BLaER1 (cell line): ENCODE measurements at regions not wholly inside any gene's neighbourhood (a gene's known extent, or its start where the extent isn't known, plus 50 kb on each side); places are given as distances from the start of the nearest gene placed in this dataset.

ENCODE experiments used
- H3K27ac ChIP-seq: shearing (Covaris generic); formaldehyde crosslinking; 2 replicates; pipeline ENCODE4 v1.8.1; 2022
- H3K27me3 ChIP-seq: shearing (Covaris generic); formaldehyde crosslinking; 2 replicates; pipeline ENCODE4 v1.8.1; 2022
- H3K36me3 ChIP-seq: shearing (Covaris generic); formaldehyde crosslinking; 2 replicates; pipeline ENCODE4 v1.8.1; 2022
- H3K4me1 ChIP-seq: shearing (Covaris generic); formaldehyde crosslinking; 2 replicates; pipeline ENCODE4 v1.8.1; 2022
- H3K4me2 ChIP-seq: shearing (Covaris generic); formaldehyde crosslinking; 2 replicates; pipeline ENCODE4 v1.8.1; 2022
- H3K4me3 ChIP-seq: shearing (Covaris generic); formaldehyde crosslinking; 2 replicates; pipeline ENCODE4 v1.8.1; 2022
- H3K9ac ChIP-seq: shearing (Covaris generic); formaldehyde crosslinking; 2 replicates; pipeline ENCODE4 v1.8.1; 2022
- H3K9me3 ChIP-seq: shearing (Covaris generic); formaldehyde crosslinking; 2 replicates; pipeline ENCODE4 v1.8.1; 2022
- H4K20me1 ChIP-seq: shearing (Covaris generic); formaldehyde crosslinking; 2 replicates; pipeline ENCODE4 v1.8.1; 2022
- Cebpa-rat ChIP-seq: shearing (Covaris generic); IDR thresholded peaks from 2 replicates; pipeline ENCODE4 v1.8.1; 2022

GRCh38 chr14:65866886-65867285, 454.4 kb downstream of the FUT8 start:
- H3K27me3 ChIP-seq = no peaks in the 10 kb centered on the region
- H3K4me2 ChIP-seq = no peak overlapping the region
- H3K4me3 ChIP-seq = no peak overlapping the region
- no peaks in the 10 kb centered on the region for H3K4me1 ChIP-seq
- H3K9me3 ChIP-seq = no peaks in the 10 kb centered on the region
- H4K20me1 ChIP-seq = no peaks in the 10 kb centered on the region
- H3K9ac ChIP-seq = no peak overlapping the region
- no peak overlapping the region for H3K27ac ChIP-seq
- TF ChIP-seq Cebpa-rat = no peak
- no peaks in the 10 kb centered on the region for H3K36me3 ChIP-seq

- Histone ChIP-seq H3K36me3 (no peaks in the 10 kb centered on the region), H4K20me1 (no peaks in the 10 kb centered on the region), H3K27me3 (no peaks in the 10 kb centered on the region), H3K4me3 (no peak overlapping the region), H3K9me3 (no peaks in the 10 kb centered on the region), H3K9ac (no peak overlapping the region), H3K4me1 (no peaks in the 10 kb centered on the region), H3K4me2 (no peak overlapping the region), H3K27ac (no peak overlapping the region)
- no peak for TF ChIP-seq Cebpa-rat
Observed at GRCh38 chr14:65867333-65867732, 454.8 kb downstream of the FUT8 start.

- no peak for TF ChIP-seq Cebpa-rat
- no peaks in the 10 kb centered on the region for H3K36me3 ChIP-seq
- no peaks in the 10 kb centered on the region for H3K4me1 ChIP-seq
- no peaks in the 10 kb centered on the region for H3K27me3 ChIP-seq
- H3K9me3 ChIP-seq = no peaks in the 10 kb centered on the region
- H3K27ac ChIP-seq = no peak overlapping the region
- H3K9ac ChIP-seq = no peak overlapping the region
- no peaks in the 10 kb centered on the region for H4K20me1 ChIP-seq
- H3K4me3 ChIP-seq = no peak overlapping the region
- H3K4me2 ChIP-seq = no peak overlapping the region
Observed at GRCh38 chr14:65872536-65872935, 460.0 kb downstream of the FUT8 start.

GRCh38 chr14:65877166-65877565, 464.6 kb downstream of the FUT8 start:
- H3K36me3 ChIP-seq = no peaks in the 10 kb centered on the region
- H3K27me3 ChIP-seq = no peaks in the 10 kb centered on the region
- H4K20me1 ChIP-seq = no peaks in the 10 kb centered on the region
- no peaks in the 10 kb centered on the region for H3K4me1 ChIP-seq
- no peaks in the 10 kb centered on the region for H3K9me3 ChIP-seq
- no peak overlapping the region for H3K27ac ChIP-seq
- H3K4me3 ChIP-seq = no peak overlapping the region
- H3K4me2 ChIP-seq = no peak overlapping the region
- H3K9ac ChIP-seq = no peak overlapping the region
- no peak for TF ChIP-seq Cebpa-rat

GRCh38 chr14:65877624-65878023, 465.1 kb downstream of the FUT8 start:
- Histone ChIP-seq H3K9ac (no peak overlapping the region), H3K27ac (no peak overlapping the region), H4K20me1 (no peaks in the 10 kb centered on the region), H3K4me2 (no peak overlapping the region), H3K36me3 (no peaks in the 10 kb centered on the region), H3K4me3 (no peak overlapping the region), H3K9me3 (no peaks in the 10 kb centered on the region), H3K27me3 (no peaks in the 10 kb centered on the region), H3K4me1 (no peaks in the 10 kb centered on the region)
- no peak for TF ChIP-seq Cebpa-rat

GRCh38 chr14:65878586-65878985, 466.1 kb downstream of the FUT8 start:
- H3K9me3 ChIP-seq = no peaks in the 10 kb centered on the region
- H3K9ac ChIP-seq = no peak overlapping the region
- no peak for TF ChIP-seq Cebpa-rat
- no peaks in the 10 kb centered on the region for H3K4me1 ChIP-seq
- H3K4me2 ChIP-seq = no peak overlapping the region
- H3K27me3 ChIP-seq = no peaks in the 10 kb centered on the region
- no peak overlapping the region for H3K27ac ChIP-seq
- H4K20me1 ChIP-seq = no peaks in the 10 kb centered on the region
- no peaks in the 10 kb centered on the region for H3K36me3 ChIP-seq
- H3K4me3 ChIP-seq = no peak overlapping the region

- no peak for TF ChIP-seq Cebpa-rat
- Histone ChIP-seq H3K27me3 (no peaks in the 10 kb centered on the region), H3K4me3 (no peak overlapping the region), H3K36me3 (no peaks in the 10 kb centered on the region), H3K9me3 (no peaks in the 10 kb centered on the region), H3K9ac (no peak overlapping the region), H3K27ac (no peak overlapping the region), H4K20me1 (no peaks in the 10 kb centered on the region), H3K4me1 (no peaks in the 10 kb centered on the region), H3K4me2 (no peak overlapping the region)
Observed at GRCh38 chr14:65879248-65880009, 466.9 kb downstream of the FUT8 start.

GRCh38 chr14:65880507-65880906, 468.0 kb downstream of the FUT8 start:
- Histone ChIP-seq H3K9me3 (no peaks in the 10 kb centered on the region), H3K27me3 (no peaks in the 10 kb centered on the region), H3K27ac (no peak overlapping the region), H3K4me3 (no peak overlapping the region), H3K9ac (no peak overlapping the region), H3K4me2 (no peak overlapping the region), H3K36me3 (no peaks in the 10 kb centered on the region), H4K20me1 (no peaks in the 10 kb centered on the region), H3K4me1 (no peaks in the 10 kb centered on the region)
- TF ChIP-seq Cebpa-rat = no peak

- H3K9ac ChIP-seq = no peak overlapping the region
- H4K20me1 ChIP-seq = no peaks in the 10 kb centered on the region
- no peaks in the 10 kb centered on the region for H3K4me1 ChIP-seq
- no peak for TF ChIP-seq Cebpa-rat
- H3K4me2 ChIP-seq = no peak overlapping the region
- no peak overlapping the region for H3K4me3 ChIP-seq
- no peaks in the 10 kb centered on the region for H3K9me3 ChIP-seq
- H3K27ac ChIP-seq = no peak overlapping the region
- no peaks in the 10 kb centered on the region for H3K27me3 ChIP-seq
- no peaks in the 10 kb centered on the region for H3K36me3 ChIP-seq
Observed at GRCh38 chr14:65881642-65882041, 469.1 kb downstream of the FUT8 start.

GRCh38 chr14:65888677-65889076, 476.1 kb downstream of the FUT8 start:
- H3K27ac ChIP-seq = no peak overlapping the region
- no peaks in the 10 kb centered on the region for H3K36me3 ChIP-seq
- H3K4me2 ChIP-seq = no peak overlapping the region
- 0 out of 2 replicates have a peak, but pooled peaks cover 4% of the 10 kb centered on the region for H3K9me3 ChIP-seq
- no peak overlapping the region for H3K9ac ChIP-seq
- no peaks in the 10 kb centered on the region for H3K27me3 ChIP-seq
- H3K4me3 ChIP-seq = no peak overlapping the region
- TF ChIP-seq Cebpa-rat = no peak
- H4K20me1 ChIP-seq = no peaks in the 10 kb centered on the region
- H3K4me1 ChIP-seq = no peaks in the 10 kb centered on the region

- Histone ChIP-seq H3K4me1 (no peaks in the 10 kb centered on the region), H4K20me1 (no peaks in the 10 kb centered on the region), H3K4me3 (no peak overlapping the region), H3K27me3 (no peaks in the 10 kb centered on the region), H3K36me3 (no peaks in the 10 kb centered on the region), H3K9me3 (0 out of 2 replicates have a peak, but pooled peaks cover 5% of the 10 kb centered on the region), H3K4me2 (no peak overlapping the region), H3K27ac (no peak overlapping the region), H3K9ac (no peak overlapping the region)
- TF ChIP-seq Cebpa-rat = no peak
Observed at GRCh38 chr14:65892315-65892714, 479.8 kb downstream of the FUT8 start.
